Stomach smooth muscle (tissue), 2 donors: ENCODE measurements at regions not wholly inside any gene's neighbourhood (a gene's known extent, or its start where the extent isn't known, plus 50 kb on each side); places are given as distances from the start of the nearest gene placed in this dataset.

Experiments
- H3K27ac ChIP-seq: one replicate; pipeline ENCODE4 v1.7.0; 2013; ENCODE audit warnings: mild to moderate bottlenecking, low read length, inconsistent platforms
- H3K27me3 ChIP-seq, 2 donors: one replicate each; pipeline ENCODE4 v1.7.0; 2013; ENCODE audit warnings: low read length in 2 of 2; ENCODE audit not compliant: insufficient read depth in 2 of 2, control insufficient read depth in 1 of 2
- H3K36me3 ChIP-seq, 2 donors: one replicate each; pipeline ENCODE4 v1.7.0; 2013; ENCODE audit warnings: low read length in 2 of 2; ENCODE audit not compliant: control insufficient read depth in 2 of 2, insufficient read depth in 2 of 2
- H3K4me1 ChIP-seq: one replicate; pipeline ENCODE4 v1.7.0; 2013; ENCODE audit warnings: low read length; ENCODE audit not compliant: control insufficient read depth, insufficient read depth
- H3K4me3 ChIP-seq, 2 donors: one replicate each; pipeline ENCODE4 v1.7.0; 2013; ENCODE audit warnings: low read length in 2 of 2
- H3K9ac ChIP-seq, 2 donors: one replicate each; pipeline ENCODE4 v1.7.0; 2013; ENCODE audit warnings: low read length in 2 of 2, mild to moderate bottlenecking in 1 of 2
- H3K9me3 ChIP-seq, 2 donors: one replicate each; pipeline ENCODE4 v1.7.0; 2013; ENCODE audit warnings: low read length in 2 of 2; ENCODE audit not compliant: control insufficient read depth in 2 of 2
- donor health status: healthy.
- donor health status: Pancreatic carcinoma.

GRCh38 chr6:139544701-139545057 lies 170.2 kb upstream of the CITED2 start:
- H3K4me3 ChIP-seq: peak overlapping the region in 1 of 2 donors; percentile 16
- H3K27me3 ChIP-seq: no peaks in the 10 kb centered on the region
- no peaks in the 10 kb centered on the region for H3K9me3 ChIP-seq
- no peak overlapping the region for H3K9ac ChIP-seq
- H3K4me1 ChIP-seq: peaks cover 12% of the 10 kb centered on the region
- no peaks in the 10 kb centered on the region for H3K36me3 ChIP-seq
- no peak overlapping the region for H3K27ac ChIP-seq

GRCh38 chr6:139542351-139542750 lies 167.9 kb upstream of the CITED2 start:
- Histone ChIP-seq H3K4me3 (no peak overlapping the region), H3K27ac (no peak overlapping the region), H3K27me3 (no peaks in the 10 kb centered on the region), H3K4me1 (peaks cover 15% of the 10 kb centered on the region), H3K9ac (no peak overlapping the region), H3K36me3 (no peaks in the 10 kb centered on the region), H3K9me3 (no peaks in the 10 kb centered on the region)

GRCh38 chr6:139540894-139541293 lies 166.4 kb upstream of the CITED2 start:
- Histone ChIP-seq H3K27ac (peak overlapping the region; percentile 12), H3K9ac (no peak overlapping the region), H3K27me3 (no peaks in the 10 kb centered on the region), H3K4me3 (no peak overlapping the region), H3K9me3 (no peaks in the 10 kb centered on the region), H3K4me1 (peaks cover 15% of the 10 kb centered on the region), H3K36me3 (no peaks in the 10 kb centered on the region)

GRCh38 chr6:139540276-139540675 lies 165.8 kb upstream of the CITED2 start:
- Histone ChIP-seq H3K9ac (no peak overlapping the region), H3K36me3 (no peaks in the 10 kb centered on the region), H3K27ac (peak overlapping the region; percentile 12), H3K9me3 (no peaks in the 10 kb centered on the region), H3K27me3 (no peaks in the 10 kb centered on the region), H3K4me1 (peaks cover 13% of the 10 kb centered on the region), H3K4me3 (peak overlapping the region; percentile 0 to 13)

GRCh38 chr6:139539852-139540251 lies 165.4 kb upstream of the CITED2 start:
- Histone ChIP-seq H3K27me3 (no peaks in the 10 kb centered on the region), H3K9ac (no peak overlapping the region), H3K27ac (peak overlapping the region; percentile 12), H3K36me3 (no peaks in the 10 kb centered on the region), H3K4me3 (peak overlapping the region; percentile 0 to 13), H3K9me3 (no peaks in the 10 kb centered on the region), H3K4me1 (peaks cover 12% of the 10 kb centered on the region)

GRCh38 chr6:139538366-139538765 lies 163.9 kb upstream of the CITED2 start:
- Histone ChIP-seq H3K27ac (no peak overlapping the region), H3K27me3 (no peaks in the 10 kb centered on the region), H3K9me3 (no peaks in the 10 kb centered on the region), H3K9ac (no peak overlapping the region), H3K36me3 (no peaks in the 10 kb centered on the region), H3K4me3 (no peak overlapping the region), H3K4me1 (peaks cover 17% of the 10 kb centered on the region)

GRCh38 chr6:139536751-139537617 lies 162.5 kb upstream of the CITED2 start:
- Histone ChIP-seq H3K27me3 (no peaks in the 10 kb centered on the region), H3K27ac (peak overlapping the region; percentile 1), H3K4me1 (peaks cover 17% of the 10 kb centered on the region), H3K36me3 (no peaks in the 10 kb centered on the region), H3K4me3 (no peak overlapping the region), H3K9me3 (no peaks in the 10 kb centered on the region), H3K9ac (no peak overlapping the region)

- Histone ChIP-seq H3K27me3 (no peaks in the 10 kb centered on the region), H3K36me3 (no peaks in the 10 kb centered on the region), H3K4me1 (peaks cover 7% of the 10 kb centered on the region), H3K9ac (peak overlapping the region in 1 of 2 donors; percentile 30), H3K4me3 (peak overlapping the region in 1 of 2 donors; percentile 9), H3K9me3 (no peaks in the 10 kb centered on the region), H3K27ac (peak overlapping the region; percentile 32)
Observed at GRCh38 chr6:139534472-139535115, 160.1 kb upstream of the CITED2 start.

- H3K36me3 ChIP-seq: no peaks in the 10 kb centered on the region
- peak overlapping the region; percentile 32 for H3K27ac ChIP-seq
- H3K4me1 ChIP-seq: peaks cover 5% of the 10 kb centered on the region
- H3K4me3 ChIP-seq: peak overlapping the region in 1 of 2 donors; percentile 9
- no peak overlapping the region for H3K9ac ChIP-seq
- H3K9me3 ChIP-seq: no peaks in the 10 kb centered on the region
- H3K27me3 ChIP-seq: no peaks in the 10 kb centered on the region
Observed at GRCh38 chr6:139533573-139534471, 159.4 kb upstream of the CITED2 start.

GRCh38 chr6:139533171-139533570 lies 158.7 kb upstream of the CITED2 start:
- H3K36me3 ChIP-seq: no peaks in the 10 kb centered on the region
- peak overlapping the region; percentile 1 for H3K27ac ChIP-seq
- no peaks in the 10 kb centered on the region for H3K27me3 ChIP-seq
- H3K9ac ChIP-seq: no peak overlapping the region
- H3K9me3 ChIP-seq: no peaks in the 10 kb centered on the region
- H3K4me1 ChIP-seq: peaks cover 5% of the 10 kb centered on the region
- H3K4me3 ChIP-seq: no peak overlapping the region
